ENCODE measurements at regions not wholly inside any gene's neighbourhood (a gene's known extent, or its start where the extent isn't known, plus 50 kb on each side); places are given as distances from the start of the nearest gene placed in this dataset.
"Not testable (repeated sequence)": the region's sequence is repeated elsewhere in the genome, so short reads cannot be mapped to it uniquely, and the experiment has no call there.

DNA sequence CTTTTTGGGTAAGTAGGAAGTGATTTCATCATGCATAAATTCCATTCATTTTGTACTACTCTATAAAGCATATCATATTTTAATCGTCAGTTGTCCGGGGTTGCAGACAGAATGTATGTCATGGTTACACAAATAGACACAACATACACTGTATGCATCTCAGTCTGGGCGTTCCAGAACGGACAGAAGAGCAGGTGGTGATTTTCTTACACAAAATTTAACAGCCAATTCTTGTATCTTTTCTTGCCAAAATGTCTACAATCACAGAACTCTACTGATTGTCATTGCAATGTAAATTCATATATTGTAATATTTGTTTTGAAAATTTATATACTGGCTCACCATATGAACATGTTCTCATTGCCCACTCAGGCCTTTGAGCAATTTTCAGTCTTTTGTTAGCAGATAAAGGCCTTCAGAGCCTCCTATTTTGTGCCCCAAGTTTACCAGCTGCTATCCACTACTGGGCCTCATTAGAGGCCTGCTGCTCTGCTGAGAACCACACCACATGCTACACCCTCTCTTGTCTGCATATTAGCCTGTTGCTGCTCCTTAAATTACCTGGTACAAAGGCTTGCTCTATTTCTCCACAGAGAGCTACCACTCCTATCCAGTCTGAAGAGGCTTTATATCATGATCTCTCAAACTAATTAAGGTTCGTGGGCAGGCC, 61.5 kb downstream of the PRDM13 start:
- DNase-seq (ENCODE audit: low read depth, low spot score), result no peak
- H3K36me3 ChIP-seq (ENCODE audit: insufficient read depth, insufficient read length, low read length), result no peaks in the 10 kb centered on the region
- no peaks in the 10 kb centered on the region for H3K27me3 ChIP-seq (ENCODE audit: insufficient read depth, insufficient read length)
- H3K9me3 ChIP-seq (ENCODE audit: insufficient read depth, low read length), result no peaks in the 10 kb centered on the region
- TF ChIP-seq YY1 (IDR thresholded peaks at IDR 0.05; ENCODE audit: insufficient read depth, insufficient read length) (no peak), SUZ12 (IDR thresholded peaks at IDR 0.05; ENCODE audit: extremely low read depth, insufficient read depth, insufficient read length) (no peak), ZNF274 (IDR thresholded peaks at IDR 0.05; ENCODE audit: low read depth, low read length) (no peak)
- no peak overlapping the region for H3K4me3 ChIP-seq (ENCODE audit: insufficient read length, low read depth)
- no peaks in the 10 kb centered on the region for H3K4me1 ChIP-seq (ENCODE audit: insufficient read depth, insufficient read length)
- no peak overlapping the region for H3K9ac ChIP-seq (ENCODE audit: insufficient read length, low read depth)

DNA sequence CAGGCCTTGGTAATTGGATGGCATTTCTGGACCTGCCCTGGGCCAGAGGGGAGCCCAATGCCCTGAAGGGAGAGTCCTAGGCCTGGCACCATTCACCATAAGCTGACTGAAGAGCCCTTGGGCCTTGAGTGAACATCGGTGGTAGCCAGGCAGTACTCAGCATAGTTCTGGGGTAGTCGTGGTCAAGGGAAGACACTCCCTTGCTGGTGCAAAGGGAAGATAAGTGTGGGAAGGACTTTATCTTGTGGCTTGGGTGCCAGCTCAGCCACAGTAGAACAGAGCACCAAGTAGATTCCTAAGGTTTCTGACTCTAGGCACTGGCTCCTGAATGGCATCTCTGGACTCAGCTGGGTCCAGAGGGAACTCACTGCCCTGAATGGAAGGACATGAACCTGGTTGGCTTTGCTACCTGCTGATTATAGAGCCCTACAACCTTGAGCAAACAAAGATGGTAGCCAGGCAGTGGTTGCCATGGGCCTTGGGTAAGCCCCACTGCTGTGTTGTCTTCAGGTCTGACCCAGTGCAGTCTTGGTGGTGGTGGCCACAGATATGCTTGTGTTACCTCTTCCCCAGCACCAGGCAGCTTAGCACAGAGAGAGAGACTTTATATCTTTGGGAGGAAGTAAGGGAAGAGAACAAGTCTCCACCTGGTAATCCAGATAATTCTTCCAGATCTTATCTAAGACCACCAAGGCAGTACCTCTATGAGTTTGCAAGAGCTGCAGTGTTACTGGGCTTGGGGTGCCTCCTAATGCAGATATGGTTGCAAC, 83.5 kb downstream of the PRDM13 start:
- H3K4me3 ChIP-seq (ENCODE audit: insufficient read length, low read depth), result no peak overlapping the region
- no peaks in the 10 kb centered on the region for H3K36me3 ChIP-seq (ENCODE audit: insufficient read depth, insufficient read length, low read length)
- no peak for TF ChIP-seq ZNF274 (IDR thresholded peaks at IDR 0.05; ENCODE audit: low read depth, low read length)
- TF ChIP-seq SUZ12 (IDR thresholded peaks at IDR 0.05; ENCODE audit: extremely low read depth, insufficient read depth, insufficient read length), result no peak
- no peak for TF ChIP-seq YY1 (IDR thresholded peaks at IDR 0.05; ENCODE audit: insufficient read depth, insufficient read length)
- no peak overlapping the region for H3K9ac ChIP-seq (ENCODE audit: insufficient read length, low read depth)
- no peaks in the 10 kb centered on the region for H3K9me3 ChIP-seq (ENCODE audit: insufficient read depth, low read length)
- no peaks in the 10 kb centered on the region for H3K4me1 ChIP-seq (ENCODE audit: insufficient read depth, insufficient read length)
- DNase-seq (ENCODE audit: low read depth, low spot score), result no peak
- H3K27me3 ChIP-seq (ENCODE audit: insufficient read depth, insufficient read length), result no peaks in the 10 kb centered on the region

DNA sequence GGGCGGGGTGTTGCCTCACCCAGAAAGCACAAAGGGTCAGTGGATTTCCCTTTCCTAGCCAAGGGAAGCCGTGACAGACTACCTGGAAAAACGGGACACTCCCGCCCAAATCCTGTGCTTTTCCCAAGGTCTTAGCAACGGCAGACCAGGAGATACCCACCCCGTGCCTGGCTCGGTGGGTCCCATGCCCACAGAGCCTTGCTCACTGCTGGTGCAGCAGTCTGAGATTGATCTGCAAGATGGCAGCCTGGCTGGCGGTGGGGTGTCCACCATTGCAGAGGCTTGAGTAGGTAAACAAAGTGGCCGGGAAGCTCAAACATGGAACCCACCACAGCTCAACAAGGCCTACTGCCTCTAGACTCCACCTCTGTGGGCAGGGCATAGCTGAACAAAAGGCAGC, 95.7 kb downstream of the PRDM13 start:
- not testable (repeated sequence) for H3K27me3 ChIP-seq (ENCODE audit: insufficient read depth, insufficient read length); H3K36me3 ChIP-seq (ENCODE audit: insufficient read depth, insufficient read length, low read length); H3K9ac ChIP-seq (ENCODE audit: insufficient read length, low read depth); H3K9me3 ChIP-seq (ENCODE audit: insufficient read depth, low read length); DNase-seq (ENCODE audit: low read depth, low spot score); H3K4me1 ChIP-seq (ENCODE audit: insufficient read depth, insufficient read length); H3K4me3 ChIP-seq (ENCODE audit: insufficient read length, low read depth)

DNA sequence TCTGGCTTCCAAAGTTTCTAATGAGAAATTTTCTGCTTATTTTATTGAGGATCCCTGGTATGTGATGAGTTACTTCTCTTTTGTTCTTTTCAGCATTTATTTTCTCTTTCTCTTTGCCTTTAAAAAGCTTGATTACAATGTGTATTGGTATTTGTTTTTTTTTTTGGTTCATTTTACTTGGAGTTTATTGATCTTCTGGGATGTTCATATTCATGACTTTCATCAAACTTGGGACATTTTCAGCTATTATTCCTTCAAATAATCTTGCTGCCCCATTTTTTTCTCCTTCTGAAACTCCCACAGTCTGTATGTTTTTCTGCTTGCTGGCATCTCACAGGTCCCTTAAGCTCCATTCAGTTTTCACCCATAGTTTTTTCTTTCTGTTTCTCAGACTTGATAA, 102.4 kb downstream of the PRDM13 start:
- Histone ChIP-seq H3K9ac (ENCODE audit: insufficient read length, low read depth) (no peak overlapping the region), H3K4me1 (ENCODE audit: insufficient read depth, insufficient read length) (no peaks in the 10 kb centered on the region), H3K9me3 (ENCODE audit: insufficient read depth, low read length) (no peaks in the 10 kb centered on the region), H3K4me3 (ENCODE audit: insufficient read length, low read depth) (no peak overlapping the region), H3K27me3 (ENCODE audit: insufficient read depth, insufficient read length) (no peaks in the 10 kb centered on the region), H3K36me3 (ENCODE audit: insufficient read depth, insufficient read length, low read length) (no peaks in the 10 kb centered on the region)
- DNase-seq (ENCODE audit: low read depth, low spot score), result no peak
- no peak for TF ChIP-seq YY1 (IDR thresholded peaks at IDR 0.05; ENCODE audit: insufficient read depth, insufficient read length)
- no peak for TF ChIP-seq SUZ12 (IDR thresholded peaks at IDR 0.05; ENCODE audit: extremely low read depth, insufficient read depth, insufficient read length)
- no peak for TF ChIP-seq ZNF274 (IDR thresholded peaks at IDR 0.05; ENCODE audit: low read depth, low read length)

DNA sequence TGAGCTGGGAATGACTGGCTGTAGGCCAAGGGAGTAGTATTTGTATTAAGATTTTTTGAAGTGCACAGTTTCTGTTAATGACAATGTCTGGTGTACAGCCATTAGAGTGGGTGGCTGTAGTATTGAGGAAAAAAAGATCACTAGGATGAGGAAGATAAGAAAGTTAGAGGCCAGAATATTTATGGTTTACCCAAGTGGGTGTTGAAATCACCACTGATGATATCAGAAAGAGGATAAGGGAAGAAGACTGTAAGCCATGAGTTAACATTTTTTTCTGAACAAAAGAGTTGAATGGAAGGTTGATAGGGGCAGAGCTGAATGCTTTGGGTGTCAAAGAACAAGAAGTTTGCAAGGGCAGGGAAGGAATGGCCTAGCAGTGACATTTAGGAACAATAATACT, 104.7 kb downstream of the PRDM13 start:
- H3K27me3 ChIP-seq (ENCODE audit: insufficient read depth, insufficient read length), result no peaks in the 10 kb centered on the region
- no peak for DNase-seq (ENCODE audit: low read depth, low spot score)
- TF ChIP-seq SUZ12 (IDR thresholded peaks at IDR 0.05; ENCODE audit: extremely low read depth, insufficient read depth, insufficient read length), result no peak
- no peak for TF ChIP-seq YY1 (IDR thresholded peaks at IDR 0.05; ENCODE audit: insufficient read depth, insufficient read length)
- no peak for TF ChIP-seq ZNF274 (IDR thresholded peaks at IDR 0.05; ENCODE audit: low read depth, low read length)
- H3K9me3 ChIP-seq (ENCODE audit: insufficient read depth, low read length), result no peaks in the 10 kb centered on the region
- H3K4me3 ChIP-seq (ENCODE audit: insufficient read length, low read depth), result no peak overlapping the region
- H3K36me3 ChIP-seq (ENCODE audit: insufficient read depth, insufficient read length, low read length), result no peaks in the 10 kb centered on the region
- H3K9ac ChIP-seq (ENCODE audit: insufficient read length, low read depth), result no peak overlapping the region
- H3K4me1 ChIP-seq (ENCODE audit: insufficient read depth, insufficient read length), result no peaks in the 10 kb centered on the region

DNA sequence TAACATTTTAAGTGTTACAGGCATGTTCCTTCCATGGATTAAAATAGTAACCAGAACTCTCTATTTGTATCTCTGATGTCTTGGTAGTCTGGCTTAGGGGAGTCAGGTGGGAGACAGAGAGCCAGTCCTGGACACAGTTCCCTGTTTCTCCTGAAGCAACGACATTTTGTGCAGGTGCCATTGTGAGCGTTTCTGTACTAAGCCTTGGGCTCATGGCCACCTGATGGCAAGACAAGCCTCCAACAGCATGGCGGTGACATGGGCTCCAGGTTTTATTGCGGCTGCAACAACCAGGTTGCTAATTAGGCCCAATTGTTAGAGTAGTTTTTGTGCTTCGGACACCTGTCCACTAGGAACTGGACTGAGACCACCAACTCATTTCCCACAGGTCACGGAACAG, 105.3 kb downstream of the PRDM13 start:
- no peaks in the 10 kb centered on the region for H3K9me3 ChIP-seq (ENCODE audit: insufficient read depth, low read length)
- H3K9ac ChIP-seq (ENCODE audit: insufficient read length, low read depth), result no peak overlapping the region
- H3K4me1 ChIP-seq (ENCODE audit: insufficient read depth, insufficient read length), result no peaks in the 10 kb centered on the region
- H3K36me3 ChIP-seq (ENCODE audit: insufficient read depth, insufficient read length, low read length), result no peaks in the 10 kb centered on the region
- no peak for DNase-seq (ENCODE audit: low read depth, low spot score)
- H3K4me3 ChIP-seq (ENCODE audit: insufficient read length, low read depth), result no peak overlapping the region
- no peaks in the 10 kb centered on the region for H3K27me3 ChIP-seq (ENCODE audit: insufficient read depth, insufficient read length)
- TF ChIP-seq ZNF274 (IDR thresholded peaks at IDR 0.05; ENCODE audit: low read depth, low read length) (no peak), YY1 (IDR thresholded peaks at IDR 0.05; ENCODE audit: insufficient read depth, insufficient read length) (no peak), SUZ12 (IDR thresholded peaks at IDR 0.05; ENCODE audit: extremely low read depth, insufficient read depth, insufficient read length) (no peak)

DNA sequence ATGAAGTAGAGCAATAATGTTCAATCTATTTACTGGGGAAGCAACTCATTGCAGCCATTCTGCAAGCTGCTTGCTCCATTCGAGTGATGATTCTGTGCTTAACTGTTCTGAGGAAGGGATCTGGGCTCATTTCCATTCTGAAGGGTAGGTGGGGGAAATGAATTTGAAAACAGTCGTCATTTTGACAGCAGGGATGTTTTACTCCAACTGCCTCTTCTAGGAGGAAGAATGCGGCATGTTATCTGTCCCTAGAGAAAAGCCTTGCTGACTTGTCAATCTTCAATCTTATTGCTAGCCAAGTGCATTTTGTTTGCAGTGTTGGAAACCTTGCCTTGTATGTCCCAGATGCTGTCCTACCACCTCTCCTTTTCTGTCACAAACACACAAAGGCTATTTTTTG, 105.9 kb downstream of the PRDM13 start:
- no peak for TF ChIP-seq SUZ12 (IDR thresholded peaks at IDR 0.05; ENCODE audit: extremely low read depth, insufficient read depth, insufficient read length)
- no peak for TF ChIP-seq YY1 (IDR thresholded peaks at IDR 0.05; ENCODE audit: insufficient read depth, insufficient read length)
- TF ChIP-seq ZNF274 (IDR thresholded peaks at IDR 0.05; ENCODE audit: low read depth, low read length), result no peak
- no peak overlapping the region for H3K9ac ChIP-seq (ENCODE audit: insufficient read length, low read depth)
- no peak overlapping the region for H3K4me3 ChIP-seq (ENCODE audit: insufficient read length, low read depth)
- no peaks in the 10 kb centered on the region for H3K4me1 ChIP-seq (ENCODE audit: insufficient read depth, insufficient read length)
- H3K9me3 ChIP-seq (ENCODE audit: insufficient read depth, low read length), result no peaks in the 10 kb centered on the region
- H3K27me3 ChIP-seq (ENCODE audit: insufficient read depth, insufficient read length), result no peaks in the 10 kb centered on the region
- DNase-seq (ENCODE audit: low read depth, low spot score), result no peak
- H3K36me3 ChIP-seq (ENCODE audit: insufficient read depth, insufficient read length, low read length), result no peaks in the 10 kb centered on the region

DNA sequence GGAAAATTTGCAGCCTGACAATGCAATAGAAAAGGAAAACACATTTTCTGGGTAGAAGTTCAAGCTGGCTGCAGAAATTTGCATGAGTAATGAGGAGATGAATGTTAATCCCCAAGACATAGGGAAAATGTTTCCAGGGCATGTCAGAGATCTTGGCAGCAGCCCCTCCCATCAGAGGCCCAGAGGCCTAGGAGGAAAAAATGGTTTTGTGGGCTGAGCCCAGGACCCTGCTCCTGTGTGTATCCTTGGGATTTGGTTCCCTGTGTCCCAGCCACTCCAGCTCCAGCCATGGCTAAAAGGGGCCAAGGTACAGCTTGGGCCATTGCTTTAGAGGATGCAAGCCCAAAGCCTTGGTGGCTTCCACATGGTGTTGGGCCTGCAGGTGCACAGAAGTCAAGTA, 115.4 kb downstream of the PRDM13 start:
- H3K36me3 ChIP-seq (ENCODE audit: insufficient read depth, insufficient read length, low read length); DNase-seq (ENCODE audit: low read depth, low spot score); H3K9ac ChIP-seq (ENCODE audit: insufficient read length, low read depth); H3K4me3 ChIP-seq (ENCODE audit: insufficient read length, low read depth); H3K27me3 ChIP-seq (ENCODE audit: insufficient read depth, insufficient read length); H3K4me1 ChIP-seq (ENCODE audit: insufficient read depth, insufficient read length): not testable (repeated sequence)
- H3K9me3 ChIP-seq (ENCODE audit: insufficient read depth, low read length), result peaks cover 14% of the 10 kb centered on the region; the same call in 1 of the 2 replicates

DNA sequence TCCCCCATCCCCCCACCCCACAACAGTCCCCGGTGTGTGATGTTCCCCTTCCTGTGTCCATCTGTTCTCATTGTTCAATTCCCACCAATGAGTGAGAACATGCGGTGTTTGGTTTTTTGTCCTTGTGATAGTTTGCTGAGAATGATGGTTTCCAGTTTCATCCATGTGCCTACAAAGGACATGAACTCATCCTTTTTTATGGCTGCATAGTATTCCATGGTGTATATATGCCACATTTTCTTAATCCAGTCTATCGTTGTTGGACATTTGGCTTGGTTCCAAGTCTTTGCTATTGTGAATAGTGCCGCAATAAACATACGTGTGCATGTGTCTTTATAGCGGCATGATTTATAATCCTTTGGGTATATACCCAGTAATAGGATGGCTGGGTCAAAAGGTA, 123.6 kb downstream of the PRDM13 start:
- H3K9me3 ChIP-seq (ENCODE audit: insufficient read depth, low read length); H3K27me3 ChIP-seq (ENCODE audit: insufficient read depth, insufficient read length); H3K4me3 ChIP-seq (ENCODE audit: insufficient read length, low read depth); DNase-seq (ENCODE audit: low read depth, low spot score); H3K36me3 ChIP-seq (ENCODE audit: insufficient read depth, insufficient read length, low read length); H3K9ac ChIP-seq (ENCODE audit: insufficient read length, low read depth); H3K4me1 ChIP-seq (ENCODE audit: insufficient read depth, insufficient read length): not testable (repeated sequence)
